NCI-H524 (cell line): ENCODE measurements at regions not wholly inside any gene's neighbourhood (a gene's known extent, or its start where the extent isn't known, plus 50 kb on each side); places are given as distances from the start of the nearest gene placed in this dataset.

ENCODE experiments used
- DNase-seq, 2 experiments: peaks; one replicate each; lab custom pipeline; 2025; lab: John Stamatoyannopoulos, UW

- no peak for DNase-seq
Observed at GRCh38 chr4:53815281-53815680, 224.0 kb upstream of the LNX1 start.

- DNase-seq, result no peak
Observed at GRCh38 chr4:53813998-53814397, 222.7 kb upstream of the LNX1 start.

- no peak for DNase-seq
Observed at GRCh38 chr4:53810643-53811042, 219.4 kb upstream of the LNX1 start.

- DNase-seq, result no peak
Observed at GRCh38 chr4:53809816-53810215, 218.5 kb upstream of the LNX1 start.

GRCh38 chr4:53805291-53805690 is 214.0 kb upstream of the LNX1 start:
- no peak for DNase-seq

GRCh38 chr4:53804719-53805118 is 213.4 kb upstream of the LNX1 start:
- DNase-seq, result no peak

- DNase-seq, result no peak
Observed at GRCh38 chr4:53802500-53802899, 211.2 kb upstream of the LNX1 start.

GRCh38 chr4:53801373-53801772 is 210.1 kb upstream of the LNX1 start:
- no peak for DNase-seq

- DNase-seq, result no peak
Observed at GRCh38 chr4:53800741-53801140, 209.5 kb upstream of the LNX1 start.

GRCh38 chr4:53793096-53793495 is 201.8 kb upstream of the LNX1 start:
- no peak for DNase-seq

GRCh38 chr4:53790286-53790685 is 199.0 kb upstream of the LNX1 start:
- no peak for DNase-seq

GRCh38 chr4:53788621-53789020 is 197.3 kb upstream of the LNX1 start:
- DNase-seq, result no peak

- DNase-seq, result peak; percentile 73 to 80
Observed at GRCh38 chr4:53788011-53788410, 196.7 kb upstream of the LNX1 start.

- DNase-seq, result no peak
Observed at GRCh38 chr4:53786632-53787031, 195.3 kb upstream of the LNX1 start.

GRCh38 chr4:53785996-53786395 is 194.7 kb upstream of the LNX1 start:
- DNase-seq, result no peak

GRCh38 chr4:53784112-53784511 is 192.8 kb upstream of the LNX1 start:
- DNase-seq, result no peak

- no peak for DNase-seq
Observed at GRCh38 chr4:53783208-53783859, 192.0 kb upstream of the LNX1 start.

GRCh38 chr4:53782458-53782845 is 191.2 kb upstream of the LNX1 start:
- DNase-seq, result no peak

- DNase-seq, result no peak
Observed at GRCh38 chr4:53781629-53782457, 190.6 kb upstream of the LNX1 start.

- no peak for DNase-seq
Observed at GRCh38 chr4:53780736-53781400, 189.6 kb upstream of the LNX1 start.

- no peak for DNase-seq
Observed at GRCh38 chr4:53779025-53779424, 187.7 kb upstream of the LNX1 start.

- no peak for DNase-seq
Observed at GRCh38 chr4:53778155-53778554, 186.9 kb upstream of the LNX1 start.
